ENCODE measurements at regions not wholly inside any gene's neighbourhood (a gene's known extent, or its start where the extent isn't known, plus 50 kb on each side); places are given as distances from the start of the nearest gene placed in this dataset.

- Histone ChIP-seq H3K36me3 (ENCODE audit: control insufficient read depth, insufficient read depth, low read length) (no peaks in the 10 kb centered on the region), H3K27me3 (ENCODE audit: control insufficient read depth, insufficient read depth, low read length) (no peaks in the 10 kb centered on the region), H3K4me1 (ENCODE audit: control insufficient read depth, insufficient read depth, low read length) (no peaks in the 10 kb centered on the region), H3K9me3 (ENCODE audit: control insufficient read depth, insufficient read depth, low read length) (no peaks in the 10 kb centered on the region), H3K4me3 (ENCODE audit: low read depth, low read length) (no peak overlapping the region), H3K9ac (ENCODE audit: low read depth, low read length) (no peak overlapping the region)
Measured at GRCh38 chr6:140370976-140371870, 996.8 kb upstream of the CITED2 start.

DNA sequence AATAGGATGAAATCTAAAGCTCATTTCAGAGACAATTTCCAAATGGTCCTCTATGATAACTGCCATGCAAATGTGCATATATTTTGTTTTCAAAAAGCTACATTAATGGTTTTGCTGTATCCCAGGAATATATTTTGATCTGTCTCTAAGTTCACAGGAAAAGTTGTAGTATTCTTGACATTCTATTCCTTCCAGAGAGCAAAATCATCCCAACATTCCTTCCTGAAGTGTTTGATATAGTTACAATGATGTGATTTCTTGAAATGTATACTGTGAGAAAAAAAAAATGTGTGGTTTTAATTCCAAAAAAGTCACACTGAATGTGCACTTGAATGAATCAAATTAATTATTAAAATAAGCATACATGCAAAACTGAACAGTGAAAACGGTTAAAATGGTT is 996.0 kb upstream of the CITED2 start:
- no peaks in the 10 kb centered on the region for H3K27me3 ChIP-seq (ENCODE audit: control insufficient read depth, insufficient read depth, low read length)
- H3K9ac ChIP-seq (ENCODE audit: low read depth, low read length): no peak overlapping the region
- no peak overlapping the region for H3K4me3 ChIP-seq (ENCODE audit: low read depth, low read length)
- no peaks in the 10 kb centered on the region for H3K9me3 ChIP-seq (ENCODE audit: control insufficient read depth, insufficient read depth, low read length)
- H3K4me1 ChIP-seq (ENCODE audit: control insufficient read depth, insufficient read depth, low read length): no peaks in the 10 kb centered on the region
- H3K36me3 ChIP-seq (ENCODE audit: control insufficient read depth, insufficient read depth, low read length): no peaks in the 10 kb centered on the region

DNA sequence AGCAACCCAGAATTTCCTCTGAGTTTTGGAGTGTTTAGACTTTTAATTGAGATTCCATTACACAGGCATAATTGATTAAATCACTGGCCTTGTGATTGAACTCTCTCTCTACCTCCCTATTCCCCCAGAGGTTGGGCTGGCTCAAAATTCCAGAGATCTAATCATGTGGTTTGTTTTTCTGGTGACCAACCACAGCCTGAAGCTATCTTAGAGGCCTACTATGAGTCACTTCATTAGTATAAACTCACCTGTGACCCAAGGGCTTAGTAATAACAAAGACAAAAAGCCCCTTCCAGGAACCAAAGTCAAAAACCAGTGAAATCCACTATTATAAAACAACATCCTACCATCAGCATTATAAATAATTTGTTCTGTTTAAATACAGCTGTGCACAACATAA is 992.5 kb upstream of the CITED2 start:
- Histone ChIP-seq H3K36me3 (ENCODE audit: control insufficient read depth, insufficient read depth, low read length) (no peaks in the 10 kb centered on the region), H3K9ac (ENCODE audit: low read depth, low read length) (no peak overlapping the region), H3K9me3 (ENCODE audit: control insufficient read depth, insufficient read depth, low read length) (peaks cover 4% of the 10 kb centered on the region), H3K4me1 (ENCODE audit: control insufficient read depth, insufficient read depth, low read length) (no peaks in the 10 kb centered on the region), H3K4me3 (ENCODE audit: low read depth, low read length) (no peak overlapping the region), H3K27me3 (ENCODE audit: control insufficient read depth, insufficient read depth, low read length) (no peaks in the 10 kb centered on the region)

- H3K4me3 ChIP-seq (ENCODE audit: low read depth, low read length): no peak overlapping the region
Measured at GRCh38 chr6:140364916-140365315, 990.5 kb upstream of the CITED2 start.

DNA sequence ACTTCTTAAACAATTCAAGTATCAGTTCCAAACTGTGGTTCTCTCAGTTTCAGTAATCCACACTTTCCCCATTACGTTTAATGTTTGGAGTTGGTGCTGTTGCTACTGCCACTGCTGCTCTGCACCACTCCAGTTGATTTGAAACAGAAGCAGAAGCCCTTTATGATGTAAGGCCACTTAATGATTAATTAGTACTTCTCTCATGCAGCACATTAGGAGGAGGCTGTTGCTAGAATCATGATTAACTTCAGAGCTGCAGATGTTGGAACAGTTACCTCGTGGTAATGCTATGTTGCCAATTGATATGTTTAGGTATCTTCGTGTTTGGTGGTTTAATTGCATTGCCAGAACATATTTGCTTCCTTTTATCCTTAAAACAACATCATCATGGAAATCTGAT is 986.2 kb upstream of the CITED2 start:
- no peak overlapping the region for H3K9ac ChIP-seq (ENCODE audit: low read depth, low read length)
- H3K4me1 ChIP-seq (ENCODE audit: control insufficient read depth, insufficient read depth, low read length): no peaks in the 10 kb centered on the region
- H3K4me3 ChIP-seq (ENCODE audit: low read depth, low read length): no peak overlapping the region
- H3K9me3 ChIP-seq (ENCODE audit: control insufficient read depth, insufficient read depth, low read length): peaks cover 4% of the 10 kb centered on the region
- H3K36me3 ChIP-seq (ENCODE audit: control insufficient read depth, insufficient read depth, low read length): no peaks in the 10 kb centered on the region
- no peaks in the 10 kb centered on the region for H3K27me3 ChIP-seq (ENCODE audit: control insufficient read depth, insufficient read depth, low read length)

More at GRCh38 chr6:140364916-140365315, 990.5 kb upstream of the CITED2 start:
- Histone ChIP-seq H3K9me3 (ENCODE audit: control insufficient read depth, insufficient read depth, low read length) (peaks cover 4% of the 10 kb centered on the region), H3K36me3 (ENCODE audit: control insufficient read depth, insufficient read depth, low read length) (no peaks in the 10 kb centered on the region), H3K9ac (ENCODE audit: low read depth, low read length) (no peak overlapping the region), H3K4me1 (ENCODE audit: control insufficient read depth, insufficient read depth, low read length) (no peaks in the 10 kb centered on the region), H3K27me3 (ENCODE audit: control insufficient read depth, insufficient read depth, low read length) (no peaks in the 10 kb centered on the region)

DNA sequence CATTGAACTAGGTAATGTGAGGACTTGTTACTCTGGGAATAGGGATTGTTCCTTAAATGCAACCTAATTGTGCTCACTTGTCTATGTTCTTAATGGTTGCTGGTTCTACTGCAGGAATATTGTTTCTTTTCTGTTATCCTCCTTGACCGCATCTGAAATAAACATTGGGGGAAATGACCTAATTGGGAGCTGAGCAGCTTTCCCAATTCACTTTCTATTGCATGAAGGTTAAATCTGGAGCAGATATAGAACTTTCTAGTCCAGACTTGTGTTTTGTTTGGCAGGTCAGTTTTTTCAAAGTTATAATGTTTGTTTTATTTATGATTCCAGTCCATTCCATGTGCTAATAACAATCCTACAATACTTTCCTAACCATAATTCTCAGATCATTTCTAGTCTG is 981.0 kb upstream of the CITED2 start:
- H3K27me3 ChIP-seq (ENCODE audit: control insufficient read depth, insufficient read depth, low read length): no peaks in the 10 kb centered on the region

GRCh38 chr6:140354296-140354695 is 979.8 kb upstream of the CITED2 start:
- Histone ChIP-seq H3K9me3 (ENCODE audit: control insufficient read depth, insufficient read depth, low read length) (no peaks in the 10 kb centered on the region), H3K4me1 (ENCODE audit: control insufficient read depth, insufficient read depth, low read length) (no peaks in the 10 kb centered on the region), H3K27me3 (ENCODE audit: control insufficient read depth, insufficient read depth, low read length) (no peaks in the 10 kb centered on the region), H3K9ac (ENCODE audit: low read depth, low read length) (no peak overlapping the region), H3K4me3 (ENCODE audit: low read depth, low read length) (no peak overlapping the region), H3K36me3 (ENCODE audit: control insufficient read depth, insufficient read depth, low read length) (no peaks in the 10 kb centered on the region)

More for the DNA sequence above, 981.0 kb upstream of the CITED2 start:
- Histone ChIP-seq H3K9ac (ENCODE audit: low read depth, low read length) (no peak overlapping the region), H3K36me3 (ENCODE audit: control insufficient read depth, insufficient read depth, low read length) (no peaks in the 10 kb centered on the region), H3K9me3 (ENCODE audit: control insufficient read depth, insufficient read depth, low read length) (no peaks in the 10 kb centered on the region), H3K4me3 (ENCODE audit: low read depth, low read length) (no peak overlapping the region), H3K4me1 (ENCODE audit: control insufficient read depth, insufficient read depth, low read length) (no peaks in the 10 kb centered on the region)

- H3K27me3 ChIP-seq (ENCODE audit: control insufficient read depth, insufficient read depth, low read length): no peaks in the 10 kb centered on the region
- no peak overlapping the region for H3K4me3 ChIP-seq (ENCODE audit: low read depth, low read length)
- H3K36me3 ChIP-seq (ENCODE audit: control insufficient read depth, insufficient read depth, low read length): no peaks in the 10 kb centered on the region
- no peak overlapping the region for H3K9ac ChIP-seq (ENCODE audit: low read depth, low read length)
- no peaks in the 10 kb centered on the region for H3K4me1 ChIP-seq (ENCODE audit: control insufficient read depth, insufficient read depth, low read length)
- no peaks in the 10 kb centered on the region for H3K9me3 ChIP-seq (ENCODE audit: control insufficient read depth, insufficient read depth, low read length)
Measured at GRCh38 chr6:140353536-140353935, 979.1 kb upstream of the CITED2 start.

DNA sequence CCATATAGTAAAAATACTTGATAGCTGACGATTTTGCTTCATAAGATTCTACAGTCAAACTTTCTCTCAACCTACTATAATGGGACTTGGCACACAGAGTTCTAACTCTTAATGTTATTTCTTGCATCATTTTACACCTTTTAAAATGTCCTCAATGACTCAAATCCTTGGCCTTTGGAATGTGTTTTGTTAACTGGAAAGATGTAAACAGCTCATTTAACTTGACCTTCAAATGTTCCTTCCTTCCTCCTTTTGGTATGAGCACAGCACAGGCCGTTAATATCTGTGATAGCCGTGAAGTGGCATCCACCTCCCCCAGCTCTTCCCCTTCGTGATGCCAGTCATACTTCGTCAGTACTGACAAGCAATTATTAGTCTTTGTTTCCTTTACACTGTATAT is 972.0 kb upstream of the CITED2 start:
- Histone ChIP-seq H3K27me3 (ENCODE audit: control insufficient read depth, insufficient read depth, low read length) (no peaks in the 10 kb centered on the region), H3K4me3 (ENCODE audit: low read depth, low read length) (no peak overlapping the region), H3K9me3 (ENCODE audit: control insufficient read depth, insufficient read depth, low read length) (no peaks in the 10 kb centered on the region), H3K36me3 (ENCODE audit: control insufficient read depth, insufficient read depth, low read length) (no peaks in the 10 kb centered on the region), H3K9ac (ENCODE audit: low read depth, low read length) (no peak overlapping the region), H3K4me1 (ENCODE audit: control insufficient read depth, insufficient read depth, low read length) (no peaks in the 10 kb centered on the region)

- Histone ChIP-seq H3K27me3 (ENCODE audit: control insufficient read depth, insufficient read depth, low read length) (no peaks in the 10 kb centered on the region), H3K4me3 (ENCODE audit: low read depth, low read length) (no peak overlapping the region), H3K9me3 (ENCODE audit: control insufficient read depth, insufficient read depth, low read length) (no peaks in the 10 kb centered on the region), H3K9ac (ENCODE audit: low read depth, low read length) (no peak overlapping the region), H3K4me1 (ENCODE audit: control insufficient read depth, insufficient read depth, low read length) (no peaks in the 10 kb centered on the region), H3K36me3 (ENCODE audit: control insufficient read depth, insufficient read depth, low read length) (no peaks in the 10 kb centered on the region)
Measured at GRCh38 chr6:140345935-140346334, 971.5 kb upstream of the CITED2 start.

- no peak overlapping the region for H3K9ac ChIP-seq (ENCODE audit: low read depth, low read length)
- H3K4me3 ChIP-seq (ENCODE audit: low read depth, low read length): no peak overlapping the region
- no peaks in the 10 kb centered on the region for H3K4me1 ChIP-seq (ENCODE audit: control insufficient read depth, insufficient read depth, low read length)
- H3K27me3 ChIP-seq (ENCODE audit: control insufficient read depth, insufficient read depth, low read length): no peaks in the 10 kb centered on the region
- no peaks in the 10 kb centered on the region for H3K9me3 ChIP-seq (ENCODE audit: control insufficient read depth, insufficient read depth, low read length)
- no peaks in the 10 kb centered on the region for H3K36me3 ChIP-seq (ENCODE audit: control insufficient read depth, insufficient read depth, low read length)
Measured at GRCh38 chr6:140344142-140344913, 969.9 kb upstream of the CITED2 start.

- no peaks in the 10 kb centered on the region for H3K4me1 ChIP-seq (ENCODE audit: control insufficient read depth, insufficient read depth, low read length)
- H3K27me3 ChIP-seq (ENCODE audit: control insufficient read depth, insufficient read depth, low read length): no peaks in the 10 kb centered on the region
- H3K4me3 ChIP-seq (ENCODE audit: low read depth, low read length): no peak overlapping the region
- no peaks in the 10 kb centered on the region for H3K9me3 ChIP-seq (ENCODE audit: control insufficient read depth, insufficient read depth, low read length)
- no peaks in the 10 kb centered on the region for H3K36me3 ChIP-seq (ENCODE audit: control insufficient read depth, insufficient read depth, low read length)
- no peak overlapping the region for H3K9ac ChIP-seq (ENCODE audit: low read depth, low read length)
Measured at GRCh38 chr6:140343128-140343527, 968.7 kb upstream of the CITED2 start.
